ENCODE measurements at regions not wholly inside any gene's neighbourhood (a gene's known extent, or its start where the extent isn't known, plus 50 kb on each side); places are given as distances from the start of the nearest gene placed in this dataset.

DNA sequence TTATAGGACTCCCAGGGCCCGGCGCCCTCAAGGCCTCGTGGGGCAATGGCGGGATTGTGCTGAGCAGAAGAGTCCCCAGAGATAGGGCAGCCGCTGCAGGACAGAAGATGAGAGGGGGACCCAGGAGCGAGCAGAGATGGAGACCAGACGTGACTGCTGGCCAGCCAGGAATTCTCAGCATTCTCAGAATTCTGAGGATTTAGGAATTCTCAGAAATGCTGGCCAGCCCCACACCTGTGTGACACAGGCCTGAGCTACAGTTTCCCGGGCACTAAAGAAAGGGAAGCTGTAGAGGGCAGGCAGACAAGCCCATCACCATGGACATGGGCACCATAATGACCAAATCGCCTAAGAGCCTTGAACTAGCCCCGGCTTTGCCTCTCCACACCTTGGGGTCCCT lies 186.2 kb upstream of the CDH4 start:
- Histone ChIP-seq H3K4me3 (replicated peaks; ENCODE audit: insufficient read depth, low read length) (no peak overlapping the region), H3K27me3 (ENCODE audit: insufficient read depth, poor library complexity, severe bottlenecking) (no peaks in the 10 kb centered on the region), H3K27ac (replicated peaks) (no peak overlapping the region)
- TF ChIP-seq SPI1 (IDR thresholded peaks at IDR 0.05; ENCODE audit: borderline replicate concordance, low read depth) (no peak), CTCF (IDR thresholded peaks at IDR 0.05; ENCODE audit: insufficient read depth, low read length) (no peak), GABPA (IDR thresholded peaks at IDR 0.05; ENCODE audit: low read depth) (no peak), POLR2AphosphoS5 (IDR thresholded peaks at IDR 0.05; ENCODE audit: low read depth) (no peak)
- TF ChIP-seq, protein P1, sequence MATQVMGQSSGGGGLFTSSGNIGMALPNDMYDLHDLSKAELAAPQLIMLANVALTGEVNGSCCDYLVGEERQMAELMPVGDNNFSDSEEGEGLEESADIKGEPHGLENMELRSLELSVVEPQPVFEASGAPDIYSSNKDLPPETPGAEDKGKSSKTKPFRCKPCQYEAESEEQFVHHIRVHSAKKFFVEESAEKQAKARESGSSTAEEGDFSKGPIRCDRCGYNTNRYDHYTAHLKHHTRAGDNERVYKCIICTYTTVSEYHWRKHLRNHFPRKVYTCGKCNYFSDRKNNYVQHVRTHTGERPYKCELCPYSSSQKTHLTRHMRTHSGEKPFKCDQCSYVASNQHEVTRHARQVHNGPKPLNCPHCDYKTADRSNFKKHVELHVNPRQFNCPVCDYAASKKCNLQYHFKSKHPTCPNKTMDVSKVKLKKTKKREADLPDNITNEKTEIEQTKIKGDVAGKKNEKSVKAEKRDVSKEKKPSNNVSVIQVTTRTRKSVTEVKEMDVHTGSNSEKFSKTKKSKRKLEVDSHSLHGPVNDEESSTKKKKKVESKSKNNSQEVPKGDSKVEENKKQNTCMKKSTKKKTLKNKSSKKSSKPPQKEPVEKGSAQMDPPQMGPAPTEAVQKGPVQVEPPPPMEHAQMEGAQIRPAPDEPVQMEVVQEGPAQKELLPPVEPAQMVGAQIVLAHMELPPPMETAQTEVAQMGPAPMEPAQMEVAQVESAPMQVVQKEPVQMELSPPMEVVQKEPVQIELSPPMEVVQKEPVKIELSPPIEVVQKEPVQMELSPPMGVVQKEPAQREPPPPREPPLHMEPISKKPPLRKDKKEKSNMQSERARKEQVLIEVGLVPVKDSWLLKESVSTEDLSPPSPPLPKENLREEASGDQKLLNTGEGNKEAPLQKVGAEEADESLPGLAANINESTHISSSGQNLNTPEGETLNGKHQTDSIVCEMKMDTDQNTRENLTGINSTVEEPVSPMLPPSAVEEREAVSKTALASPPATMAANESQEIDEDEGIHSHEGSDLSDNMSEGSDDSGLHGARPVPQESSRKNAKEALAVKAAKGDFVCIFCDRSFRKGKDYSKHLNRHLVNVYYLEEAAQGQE (IDR thresholded peaks at IDR 0.05; ENCODE audit: insufficient replicate concordance, low read depth): no peak
- no peak for DNase-seq (ENCODE audit: low read depth in 1 of 2, low spot score in 1 of 2)

GRCh38 chr20:61066526-61066925 lies 185.5 kb upstream of the CDH4 start:
- H3K4me3 ChIP-seq (replicated peaks; ENCODE audit: insufficient read depth, low read length): no peak overlapping the region
- H3K27ac ChIP-seq (replicated peaks): no peak overlapping the region
- no peak for DNase-seq (ENCODE audit: low read depth in 1 of 2, low spot score in 1 of 2)
- no peak for TF ChIP-seq POLR2AphosphoS5 (IDR thresholded peaks at IDR 0.05; ENCODE audit: low read depth)
- TF ChIP-seq, protein P1 (IDR thresholded peaks at IDR 0.05; ENCODE audit: insufficient replicate concordance, low read depth): no peak
- no peaks in the 10 kb centered on the region for H3K27me3 ChIP-seq (ENCODE audit: insufficient read depth, poor library complexity, severe bottlenecking)

- Histone ChIP-seq H3K4me3 (replicated peaks; ENCODE audit: insufficient read depth, low read length) (no peak overlapping the region), H3K27ac (replicated peaks) (no peak overlapping the region), H3K27me3 (ENCODE audit: insufficient read depth, poor library complexity, severe bottlenecking) (no peaks in the 10 kb centered on the region)
- no peak for DNase-seq (ENCODE audit: low read depth in 1 of 2, low spot score in 1 of 2)
- TF ChIP-seq GABPA (IDR thresholded peaks at IDR 0.05; ENCODE audit: low read depth): no peak
- TF ChIP-seq CTCF (IDR thresholded peaks at IDR 0.05; ENCODE audit: insufficient read depth, low read length): no peak
- no peak for TF ChIP-seq SPI1 (IDR thresholded peaks at IDR 0.05; ENCODE audit: borderline replicate concordance, low read depth)
- TF ChIP-seq, protein P1 (IDR thresholded peaks at IDR 0.05; ENCODE audit: insufficient replicate concordance, low read depth): no peak
- no peak for TF ChIP-seq POLR2AphosphoS5 (IDR thresholded peaks at IDR 0.05; ENCODE audit: low read depth)
Measured at GRCh38 chr20:61067221-61067620, 184.8 kb upstream of the CDH4 start.

- Histone ChIP-seq H3K27me3 (ENCODE audit: insufficient read depth, poor library complexity, severe bottlenecking) (no peaks in the 10 kb centered on the region), H3K4me3 (replicated peaks; ENCODE audit: insufficient read depth, low read length) (no peak overlapping the region), H3K27ac (replicated peaks) (no peak overlapping the region)
- no peak for TF ChIP-seq POLR2AphosphoS5 (IDR thresholded peaks at IDR 0.05; ENCODE audit: low read depth)
- no peak for TF ChIP-seq SPI1 (IDR thresholded peaks at IDR 0.05; ENCODE audit: borderline replicate concordance, low read depth)
- TF ChIP-seq, protein P1 (IDR thresholded peaks at IDR 0.05; ENCODE audit: insufficient replicate concordance, low read depth): no peak
- TF ChIP-seq GABPA (IDR thresholded peaks at IDR 0.05; ENCODE audit: low read depth): no peak
- TF ChIP-seq CTCF (IDR thresholded peaks at IDR 0.05; ENCODE audit: insufficient read depth, low read length): no peak
- DNase-seq (ENCODE audit: low read depth in 1 of 2, low spot score in 1 of 2): no peak
Measured at GRCh38 chr20:61072398-61072797, 179.7 kb upstream of the CDH4 start.

Data from HL-60 (cell line).